Calu3 (cell line): ENCODE measurements at regions not wholly inside any gene's neighbourhood (a gene's known extent, or its start where the extent isn't known, plus 50 kb on each side); places are given as distances from the start of the nearest gene placed in this dataset.

Source experiments
- BruUV-seq: library from RNA; stranded (reverse); fragments of 400-500 nt; replicated peaks from 2 replicates; lab custom pipeline; 2021; lab: Mats Ljungman, UMichigan
- CTCF ChIA-PET: fragments of 300-600 bp; sonication (Branson Sonifier 250); formaldehyde crosslinking; loops from one replicate; lab custom pipeline; 2022; ENCODE audit warnings: antibody characterized with exemption; lab: Charles Lee
- DNase-seq: peaks from one replicate; pipeline ENCODE4 v3.0.0; 2022
- H3K27ac Mint-ChIP-seq: one replicate; pipeline ENCODE4 v1.8.0; 2022; ENCODE audit warnings: mixed read lengths; ENCODE audit not compliant: unreplicated experiment
- H3K27me3 Mint-ChIP-seq: one replicate; pipeline ENCODE4 v1.8.0; 2022; ENCODE audit warnings: mixed read lengths; ENCODE audit not compliant: unreplicated experiment
- H3K36me3 Mint-ChIP-seq: one replicate; pipeline ENCODE4 v1.8.0; 2022; ENCODE audit warnings: mild to moderate bottlenecking, moderate library complexity, mixed read lengths; ENCODE audit not compliant: insufficient read depth, unreplicated experiment
- H3K4me1 Mint-ChIP-seq: one replicate; pipeline ENCODE4 v1.8.0; 2022; ENCODE audit warnings: mild to moderate bottlenecking, low read depth, mixed read lengths; ENCODE audit not compliant: unreplicated experiment
- H3K4me3 Mint-ChIP-seq: one replicate; pipeline ENCODE4 v1.8.0; 2022; ENCODE audit warnings: mild to moderate bottlenecking, low read depth, moderate library complexity, mixed read lengths; ENCODE audit not compliant: unreplicated experiment
- H3K9me3 Mint-ChIP-seq: one replicate; pipeline ENCODE4 v1.8.0; 2022; ENCODE audit warnings: low read depth, mixed read lengths; ENCODE audit not compliant: unreplicated experiment
- CTCF ChIP-seq: fragments of 200-600 bp; IDR thresholded peaks from one replicate; pipeline ENCODE4 v1.8.0; 2022; ENCODE audit warnings: antibody characterized with exemption; ENCODE audit not compliant: unreplicated experiment
- intact Hi-C: fragments of 100-400 bp; cut with micrococcal nuclease; formaldehyde crosslinking; loops from one replicate; pipeline ENCODE4 v1.10.0; 2022; ENCODE audit not compliant: unreplicated experiment

- Mint-ChIP-seq H3K4me1 (peaks cover 8% of the 10 kb centered on the region), H3K4me3 (no peak overlapping the region), H3K27me3 (peaks cover 17% of the 10 kb centered on the region), H3K9me3 (no peaks in the 10 kb centered on the region), H3K27ac (no peak overlapping the region), H3K36me3 (no peaks in the 10 kb centered on the region)
- DNase-seq: no peak
- intact Hi-C loops: no loop called here
- no peak for TF ChIP-seq CTCF
- BruUV-seq: no TSS peak
- CTCF ChIA-PET: no interaction called here
Observed at GRCh38 chr2:19758658-19759057, 143.1 kb downstream of the TTC32 start.

- Mint-ChIP-seq H3K27me3 (peaks cover 24% of the 10 kb centered on the region), H3K4me1 (peaks cover 8% of the 10 kb centered on the region), H3K36me3 (no peaks in the 10 kb centered on the region), H3K9me3 (no peaks in the 10 kb centered on the region), H3K4me3 (no peak overlapping the region), H3K27ac (no peak overlapping the region)
- DNase-seq: no peak
- TF ChIP-seq CTCF: no peak
- intact Hi-C loops: no loop called here
- no TSS peak for BruUV-seq
- CTCF ChIA-PET: interaction anchor here (0.5 kb wide), 1 partner anchor 676 kb away, joined by 4 read pairs; no protein-coding TSS in a partner anchor
Observed at GRCh38 chr2:19757586-19757985, 144.2 kb downstream of the TTC32 start.

GRCh38 chr2:19754907-19755306 is 146.9 kb downstream of the TTC32 start:
- DNase-seq: peak; percentile 24
- BruUV-seq: no TSS peak
- no peak overlapping the region for H3K27ac Mint-ChIP-seq
- intact Hi-C loops: no loop called here
- CTCF ChIA-PET: no interaction called here
- H3K9me3 Mint-ChIP-seq: no peaks in the 10 kb centered on the region
- H3K36me3 Mint-ChIP-seq: no peaks in the 10 kb centered on the region
- H3K4me1 Mint-ChIP-seq: peaks cover 8% of the 10 kb centered on the region
- no peak overlapping the region for H3K4me3 Mint-ChIP-seq
- no peak for TF ChIP-seq CTCF
- H3K27me3 Mint-ChIP-seq: peaks cover 37% of the 10 kb centered on the region

- intact Hi-C loops: no loop called here
- TF ChIP-seq CTCF: no peak
- Mint-ChIP-seq H3K4me1 (peaks cover 8% of the 10 kb centered on the region), H3K36me3 (no peaks in the 10 kb centered on the region), H3K9me3 (no peaks in the 10 kb centered on the region), H3K27ac (no peak overlapping the region), H3K4me3 (no peak overlapping the region), H3K27me3 (peaks cover 40% of the 10 kb centered on the region)
- no peak for DNase-seq
- BruUV-seq: no TSS peak
- CTCF ChIA-PET: no interaction called here
Observed at GRCh38 chr2:19753818-19754217, 148.0 kb downstream of the TTC32 start.

GRCh38 chr2:19753314-19753713 is 148.5 kb downstream of the TTC32 start:
- intact Hi-C loops: no loop called here
- CTCF ChIA-PET: no interaction called here

More at GRCh38 chr2:19753314-19753713, 148.5 kb downstream of the TTC32 start:
- no TSS peak for BruUV-seq
- Mint-ChIP-seq H3K4me1 (peaks cover 8% of the 10 kb centered on the region), H3K36me3 (no peaks in the 10 kb centered on the region), H3K27me3 (peaks cover 40% of the 10 kb centered on the region), H3K9me3 (no peaks in the 10 kb centered on the region), H3K27ac (no peak overlapping the region), H3K4me3 (no peak overlapping the region)
- DNase-seq: no peak
- no peak for TF ChIP-seq CTCF
